ENCODE measurements at regions not wholly inside any gene's neighbourhood (a gene's known extent, or its start where the extent isn't known, plus 50 kb on each side); places are given as distances from the start of the nearest gene placed in this dataset.

DNA sequence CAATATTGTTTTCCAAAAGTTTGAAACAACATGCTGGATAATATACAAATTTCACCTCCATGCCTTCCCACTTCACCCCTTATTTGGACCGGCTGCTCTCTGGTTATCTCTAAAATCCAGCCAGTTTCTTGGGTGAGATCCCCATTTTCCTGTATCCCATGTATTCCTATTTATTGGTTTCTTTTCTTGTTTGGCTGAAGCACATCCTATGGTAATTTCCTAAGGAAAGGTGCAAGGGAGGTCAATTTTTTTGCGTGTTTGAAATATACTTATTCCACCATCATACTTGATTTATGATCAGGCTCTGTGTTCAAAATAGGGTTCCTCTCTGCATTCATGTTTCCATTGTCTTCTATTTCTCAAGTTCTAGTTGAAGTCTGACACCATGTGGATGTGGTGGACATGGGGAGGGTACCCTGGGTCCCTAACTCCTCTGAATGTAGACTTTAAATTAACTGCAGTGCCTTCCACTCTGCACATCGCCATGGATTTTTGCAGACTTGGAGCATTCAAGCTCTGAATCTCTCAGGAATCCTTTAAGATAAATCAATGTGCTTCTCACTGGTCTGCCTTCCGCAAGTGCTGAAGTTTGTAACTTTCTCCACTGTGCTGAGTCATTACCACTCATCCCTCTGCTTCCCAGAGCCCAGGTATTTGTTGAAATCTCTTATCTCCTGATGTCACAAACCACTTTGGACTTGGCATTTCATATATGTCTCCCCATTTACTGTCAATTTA lies 52.1 kb upstream of the TLE3 start:
- Mint-ChIP-seq H3K27me3 (no peaks in the 10 kb centered on the region), H3K27ac (no peak overlapping the region), H3K9me3 (ENCODE audit: low read depth) (no peaks in the 10 kb centered on the region), H3K36me3 (no peaks in the 10 kb centered on the region), H3K4me3 (no peak overlapping the region), H3K4me1 (ENCODE audit: low read depth) (no peaks in the 10 kb centered on the region)

DNA sequence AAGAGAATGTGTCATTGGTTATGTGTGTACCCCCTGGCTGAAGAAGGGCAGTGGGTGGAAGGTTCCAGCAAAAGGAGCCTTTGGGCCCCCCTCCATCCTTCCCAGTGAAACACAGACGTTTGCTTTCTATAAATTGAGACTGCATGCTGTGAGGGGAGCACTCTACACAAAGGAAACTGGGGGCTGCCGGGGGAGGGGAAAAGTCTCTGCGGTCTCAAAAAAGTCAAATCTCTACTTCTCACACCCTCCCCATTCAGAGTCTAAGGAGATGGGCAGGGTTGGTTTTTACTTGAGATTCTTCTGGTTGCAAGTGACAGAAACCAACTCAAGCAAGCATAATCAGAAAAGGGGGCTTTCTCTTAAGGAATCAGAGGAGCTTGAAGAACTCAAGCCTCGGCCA lies 50.1 kb upstream of the TLE3 start:
- no peak overlapping the region for H3K27ac Mint-ChIP-seq
- peaks cover 3% of the 10 kb centered on the region for H3K4me1 Mint-ChIP-seq (ENCODE audit: low read depth)
- H3K27me3 Mint-ChIP-seq: peaks cover 2% of the 10 kb centered on the region
- no peaks in the 10 kb centered on the region for H3K9me3 Mint-ChIP-seq (ENCODE audit: low read depth)
- H3K36me3 Mint-ChIP-seq: no peaks in the 10 kb centered on the region
- H3K4me3 Mint-ChIP-seq: no peak overlapping the region

All from activated naive CD8-positive, alpha-beta T cell (primary cell).